Fibroblast of lung (primary cell): ENCODE measurements at regions not wholly inside any gene's neighbourhood (a gene's known extent, or its start where the extent isn't known, plus 50 kb on each side); places are given as distances from the start of the nearest gene placed in this dataset.
"Not testable (repeated sequence)": the region's sequence is repeated elsewhere in the genome, so short reads cannot be mapped to it uniquely, and the experiment has no call there.

ENCODE experiments used
- DNase-seq, 2 donors: peaks; one replicate each; pipeline versions ENCODE4 v3.0.0 to v3.0.0-alpha.2; 2010; ENCODE audit warnings: low read depth in 2 of 2
- H2AFZ ChIP-seq: 2 replicates; pipeline ENCODE4 v1.5.1; 2012; ENCODE audit warnings: low read length, control low read depth, inconsistent platforms
- H3K27ac ChIP-seq: 2 replicates; pipeline ENCODE4 v1.5.1; 2011; ENCODE audit warnings: low read length, control low read depth; ENCODE audit not compliant: insufficient read depth
- H3K27me3 ChIP-seq: 2 replicates; pipeline ENCODE4 v1.5.1; 2011; ENCODE audit warnings: mild to moderate bottlenecking, low read length; ENCODE audit not compliant: control insufficient read depth, insufficient read depth
- H3K36me3 ChIP-seq: 2 replicates; pipeline ENCODE4 v1.5.1; 2011; ENCODE audit warnings: low read length; ENCODE audit not compliant: control insufficient read depth, insufficient read depth
- H3K4me1 ChIP-seq: 2 replicates; pipeline ENCODE4 v1.5.1; 2011; ENCODE audit warnings: low read length; ENCODE audit not compliant: control insufficient read depth, insufficient read depth; ENCODE audit errors: extremely low read depth
- H3K4me2 ChIP-seq: 2 replicates; pipeline ENCODE4 v1.5.1; 2011; ENCODE audit warnings: low read length, control low read depth; ENCODE audit not compliant: insufficient read depth; ENCODE audit errors: extremely low read depth
- H3K4me3 ChIP-seq, 4 experiments: fragments of 200-600 bp in 1 of 4; sonication (generic) in 1 of 4; replicated peaks in 1 of 4; 2 replicates each; pipeline ENCODE4 v1.5.1; 2011 to 2016; ENCODE audit warnings: low read length in 4 of 4, low read depth in 3 of 4, mild to moderate bottlenecking in 3 of 4, control low read depth in 2 of 4, inconsistent platforms in 1 of 4, mixed read lengths in 1 of 4; ENCODE audit not compliant: insufficient read depth in 1 of 4; ENCODE audit errors: control extremely low read depth in 1 of 4
- H3K79me2 ChIP-seq: 2 replicates; pipeline ENCODE4 v1.5.1; 2012; ENCODE audit warnings: mild to moderate bottlenecking, low read length, inconsistent platforms; ENCODE audit not compliant: control insufficient read depth, insufficient read depth
- H3K9ac ChIP-seq: 2 replicates; pipeline ENCODE4 v1.5.1; 2011; ENCODE audit warnings: mild to moderate bottlenecking, low read length, control low read depth; ENCODE audit not compliant: insufficient read depth
- H3K9me3 ChIP-seq: 2 replicates; pipeline ENCODE4 v1.5.1; 2012; ENCODE audit warnings: low read depth, low read length; ENCODE audit not compliant: control insufficient read depth, insufficient read depth
- H4K20me1 ChIP-seq: 2 replicates; pipeline ENCODE4 v1.5.1; 2011; ENCODE audit warnings: low read length; ENCODE audit not compliant: control insufficient read depth, insufficient read depth; ENCODE audit errors: extremely low read depth
- EZH2 ChIP-seq: IDR thresholded peaks from 2 replicates; pipeline ENCODE4 v1.5.1; 2012; ENCODE audit warnings: low read length, control low read depth, mild to moderate bottlenecking; ENCODE audit errors: missing control alignments
- TF ChIP-seq, protein P1 (sequence below), 2 donors: IDR thresholded peaks in 1 of 2; conservative IDR thresholded peaks in 1 of 2; 1 replicate in 1 of 2; 2 replicates in 1 of 2; pipeline ENCODE4 v1.5.1; 2011 to 2012; ENCODE audit warnings: low read length in 2 of 2, control low read depth in 1 of 2, inconsistent platforms in 1 of 2, low read depth in 1 of 2, mild to moderate bottlenecking in 1 of 2

GRCh38 chr3:176032043-176032442 lies 1165.2 kb downstream of the TBL1XR1 start:
- no peak for TF ChIP-seq EZH2
- TF ChIP-seq, protein P1, sequence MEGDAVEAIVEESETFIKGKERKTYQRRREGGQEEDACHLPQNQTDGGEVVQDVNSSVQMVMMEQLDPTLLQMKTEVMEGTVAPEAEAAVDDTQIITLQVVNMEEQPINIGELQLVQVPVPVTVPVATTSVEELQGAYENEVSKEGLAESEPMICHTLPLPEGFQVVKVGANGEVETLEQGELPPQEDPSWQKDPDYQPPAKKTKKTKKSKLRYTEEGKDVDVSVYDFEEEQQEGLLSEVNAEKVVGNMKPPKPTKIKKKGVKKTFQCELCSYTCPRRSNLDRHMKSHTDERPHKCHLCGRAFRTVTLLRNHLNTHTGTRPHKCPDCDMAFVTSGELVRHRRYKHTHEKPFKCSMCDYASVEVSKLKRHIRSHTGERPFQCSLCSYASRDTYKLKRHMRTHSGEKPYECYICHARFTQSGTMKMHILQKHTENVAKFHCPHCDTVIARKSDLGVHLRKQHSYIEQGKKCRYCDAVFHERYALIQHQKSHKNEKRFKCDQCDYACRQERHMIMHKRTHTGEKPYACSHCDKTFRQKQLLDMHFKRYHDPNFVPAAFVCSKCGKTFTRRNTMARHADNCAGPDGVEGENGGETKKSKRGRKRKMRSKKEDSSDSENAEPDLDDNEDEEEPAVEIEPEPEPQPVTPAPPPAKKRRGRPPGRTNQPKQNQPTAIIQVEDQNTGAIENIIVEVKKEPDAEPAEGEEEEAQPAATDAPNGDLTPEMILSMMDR (conservative IDR thresholded peaks at IDR 0.05 in 1 of 2, IDR thresholded peaks at IDR 0.05 in 1 of 2; ENCODE audit: low read depth in 1 of 2, low read length in 2 of 2), result no peak
- H2AFZ ChIP-seq, result no peak overlapping the region
- H3K4me1 ChIP-seq, result no peaks in the 10 kb centered on the region
- no peaks in the 10 kb centered on the region for H3K27me3 ChIP-seq
- H3K9ac ChIP-seq, result no peak overlapping the region
- H3K4me2 ChIP-seq, result no peak overlapping the region
- H3K4me3 ChIP-seq, result no peak overlapping the region
- no peaks in the 10 kb centered on the region for H3K9me3 ChIP-seq
- H3K79me2 ChIP-seq, result no peaks in the 10 kb centered on the region
- DNase-seq, result peak; percentile 3 to 8
- H4K20me1 ChIP-seq, result no peaks in the 10 kb centered on the region
- no peaks in the 10 kb centered on the region for H3K36me3 ChIP-seq
- no peak overlapping the region for H3K27ac ChIP-seq

- H3K4me1 ChIP-seq, H4K20me1 ChIP-seq, H2AFZ ChIP-seq, H3K27me3 ChIP-seq, H3K4me2 ChIP-seq, H3K36me3 ChIP-seq, H3K9me3 ChIP-seq, H3K4me3 ChIP-seq, H3K27ac ChIP-seq, DNase-seq, H3K9ac ChIP-seq, H3K79me2 ChIP-seq: not testable (repeated sequence)
These were observed 1157.1 kb downstream of the NAALADL2 start for GRCh38 chr3:176016203-176016602.

- H4K20me1 ChIP-seq, H3K4me1 ChIP-seq, H3K27me3 ChIP-seq, H3K36me3 ChIP-seq, H3K27ac ChIP-seq, H2AFZ ChIP-seq, DNase-seq, H3K9me3 ChIP-seq, H3K79me2 ChIP-seq, H3K4me2 ChIP-seq, H3K9ac ChIP-seq, H3K4me3 ChIP-seq: not testable (repeated sequence)
These were observed 1156.1 kb downstream of the NAALADL2 start for GRCh38 chr3:176015228-176015627.

GRCh38 chr3:176009256-176009655 lies 1150.1 kb downstream of the NAALADL2 start:
- Histone ChIP-seq H3K36me3 (no peaks in the 10 kb centered on the region), H3K27me3 (no peaks in the 10 kb centered on the region), H3K79me2 (no peaks in the 10 kb centered on the region), H4K20me1 (no peaks in the 10 kb centered on the region), H3K4me2 (no peak overlapping the region), H3K9me3 (no peaks in the 10 kb centered on the region), H3K27ac (no peak overlapping the region), H3K4me3 (no peak overlapping the region), H3K4me1 (no peaks in the 10 kb centered on the region), H3K9ac (no peak overlapping the region), H2AFZ (no peak overlapping the region)
- TF ChIP-seq, protein P1 (conservative IDR thresholded peaks at IDR 0.05 in 1 of 2, IDR thresholded peaks at IDR 0.05 in 1 of 2; ENCODE audit: low read depth in 1 of 2, low read length in 2 of 2), result no peak
- TF ChIP-seq EZH2, result no peak
- no peak for DNase-seq
